Mesodermal cell (in vitro differentiated cells): ENCODE measurements at regions not wholly inside any gene's neighbourhood (a gene's known extent, or its start where the extent isn't known, plus 50 kb on each side); places are given as distances from the start of the nearest gene placed in this dataset.

ENCODE experiments used
- H3K27ac ChIP-seq: 2 replicates; pipeline ENCODE4 v1.7.0; 2013; ENCODE audit warnings: mild to moderate bottlenecking, low read depth, low read length, moderate library complexity; ENCODE audit not compliant: severe bottlenecking
- H3K36me3 ChIP-seq: 2 replicates; pipeline ENCODE4 v1.7.1; 2013; ENCODE audit warnings: mild to moderate bottlenecking, low read length, moderate library complexity; ENCODE audit not compliant: control insufficient read depth, insufficient read depth
- H3K4me1 ChIP-seq: one replicate; pipeline ENCODE4 v1.7.1; 2013; ENCODE audit warnings: mild to moderate bottlenecking, low read length; ENCODE audit not compliant: insufficient read depth, control insufficient read depth, poor library complexity, severe bottlenecking
- H3K4me3 ChIP-seq: 2 replicates; pipeline ENCODE4 v1.7.0; 2013; ENCODE audit warnings: low read length, control low read depth, mild to moderate bottlenecking; ENCODE audit not compliant: insufficient read depth, poor library complexity, severe bottlenecking; ENCODE audit errors: extremely low read depth
- H3K9me3 ChIP-seq: 2 replicates; pipeline ENCODE4 v1.7.1; 2013; ENCODE audit warnings: mild to moderate bottlenecking, low read length, moderate library complexity; ENCODE audit not compliant: control insufficient read depth
- WGBS, 2 experiments: methylation state at CpG; one replicate each; pipeline ENCODE4 v1.1.5; 2013; ENCODE audit warnings: missing lambda C conversion rate in 2 of 2; ENCODE audit not compliant: insufficient coverage in 2 of 2; 5-methylcytosine and 5-hydroxymethylcytosine counted together

DNA sequence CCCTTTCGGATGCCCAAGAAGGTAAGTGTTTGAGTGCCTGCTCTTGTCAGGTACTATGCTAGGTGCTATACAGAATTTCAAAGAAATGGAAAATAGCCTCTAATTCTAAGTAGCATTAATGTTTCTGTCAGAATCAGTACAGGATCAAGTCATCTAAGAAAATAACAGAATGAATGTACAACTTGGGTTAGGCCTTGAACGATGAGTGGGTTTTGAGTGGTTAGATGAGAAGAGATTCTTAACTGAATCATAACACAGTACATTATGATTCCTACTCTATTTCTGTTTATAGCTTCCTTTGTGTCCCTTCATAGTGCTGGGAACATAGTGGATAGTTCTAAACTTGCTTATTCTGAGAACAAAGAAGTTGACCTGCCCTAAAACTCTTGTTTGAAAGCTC, 253.9 kb downstream of the GLUD2 start:
- Histone ChIP-seq H3K9me3 (no peaks in the 10 kb centered on the region), H3K4me1 (no peaks in the 10 kb centered on the region), H3K27ac (no peak overlapping the region), H3K4me3 (no peak overlapping the region), H3K36me3 (no peaks in the 10 kb centered on the region)
- no CpG with 5 or more reads among the region's 2 CpGs for WGBS, 2 experiments

GRCh38 chrX:121301822-121302221, 254.4 kb downstream of the GLUD2 start:
- Histone ChIP-seq H3K27ac (no peak overlapping the region), H3K9me3 (no peaks in the 10 kb centered on the region), H3K36me3 (no peaks in the 10 kb centered on the region), H3K4me1 (no peaks in the 10 kb centered on the region), H3K4me3 (no peak overlapping the region)
- WGBS, 2 experiments, result no CpG with 5 or more reads among the region's 1 CpG

DNA sequence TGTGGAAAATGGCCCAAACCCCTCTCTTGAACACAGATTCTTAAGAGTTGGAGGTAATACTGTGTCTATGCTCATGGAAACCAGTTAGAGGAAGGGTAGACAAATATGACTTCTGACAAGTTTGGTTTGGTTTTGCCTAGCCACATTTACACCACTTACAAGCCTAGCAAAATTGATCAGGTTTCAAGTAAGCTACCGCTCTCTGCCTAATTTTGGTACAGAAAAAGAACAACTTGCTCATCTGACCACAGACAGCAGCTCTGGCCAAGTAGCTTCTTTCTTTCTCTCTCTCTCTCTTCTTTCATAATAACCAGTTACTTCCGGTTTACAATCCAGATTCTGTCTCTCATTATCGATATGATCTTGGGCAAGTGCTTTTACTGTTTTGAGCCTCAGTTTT, 260.0 kb downstream of the GLUD2 start:
- Histone ChIP-seq H3K4me1 (no peaks in the 10 kb centered on the region), H3K4me3 (no peak overlapping the region)
- 100% methylated on average over 1 of the region's 3 CpGs for WGBS, 2 experiments

DNA sequence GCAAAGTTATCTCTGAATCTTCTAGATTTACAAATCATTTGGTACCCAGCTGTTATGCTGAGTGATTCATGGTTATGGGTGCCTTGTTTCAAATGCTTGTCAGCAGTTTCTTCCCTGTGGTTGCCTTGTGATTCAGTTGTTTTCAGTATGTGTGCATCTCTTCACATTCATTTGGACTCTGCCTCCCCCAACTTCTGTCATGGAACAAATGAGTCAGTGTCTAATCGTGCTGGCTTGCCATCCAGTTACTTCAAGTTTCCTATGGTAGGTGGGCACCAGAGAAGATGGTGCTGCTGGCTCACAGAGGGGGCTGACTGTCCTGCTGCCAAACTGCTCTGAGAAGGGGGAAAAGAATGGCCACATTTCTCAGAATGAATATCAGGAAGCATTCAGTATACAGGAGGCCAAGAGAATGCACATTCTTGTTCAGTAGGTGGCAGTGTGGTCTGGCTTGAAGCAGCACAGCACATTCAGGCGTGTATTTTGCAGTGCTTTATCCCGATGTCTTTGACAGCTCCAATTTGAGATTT, 260.9 kb downstream of the GLUD2 start:
- no peak overlapping the region for H3K4me3 ChIP-seq
- 20 to 60% methylated on average over 1 of the region's 3 CpGs for whole genome bisulfite sequencing, 2 experiments
- H3K9me3 ChIP-seq, result no peaks in the 10 kb centered on the region
- H3K4me1 ChIP-seq, result no peaks in the 10 kb centered on the region
- no peaks in the 10 kb centered on the region for H3K36me3 ChIP-seq
- no peak overlapping the region for H3K27ac ChIP-seq

More for the DNA sequence above, 260.0 kb downstream of the GLUD2 start:
- Histone ChIP-seq H3K27ac (no peak overlapping the region), H3K9me3 (no peaks in the 10 kb centered on the region), H3K36me3 (no peaks in the 10 kb centered on the region)

GRCh38 chrX:121310820-121311219, 263.4 kb downstream of the GLUD2 start:
- Histone ChIP-seq H3K36me3 (no peaks in the 10 kb centered on the region), H3K9me3 (no peaks in the 10 kb centered on the region), H3K4me1 (no peaks in the 10 kb centered on the region), H3K4me3 (no peak overlapping the region), H3K27ac (no peak overlapping the region)
- no CpG with 5 or more reads among the region's 2 CpGs for WGBS, 2 experiments

DNA sequence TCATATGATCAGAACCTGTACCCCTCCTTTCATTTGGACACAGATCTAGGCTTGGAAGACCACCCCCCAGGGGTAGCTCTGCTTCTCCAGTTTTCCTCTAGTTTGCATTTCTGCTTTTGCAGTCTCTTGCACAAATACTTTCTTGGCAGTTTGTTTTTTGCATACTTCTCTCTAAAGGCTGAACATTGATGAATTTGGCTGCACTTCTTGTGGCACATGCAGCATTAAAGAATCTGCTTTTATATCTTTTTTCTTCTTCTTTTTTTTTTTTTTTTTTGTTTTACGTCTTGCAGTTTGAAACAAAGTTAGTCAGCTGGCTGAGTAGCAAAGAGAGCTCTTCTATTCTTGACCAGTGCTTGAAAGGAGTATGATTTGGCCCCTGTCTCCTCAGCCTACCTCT, 273.0 kb downstream of the GLUD2 start:
- no peaks in the 10 kb centered on the region for H3K4me1 ChIP-seq
- H3K36me3 ChIP-seq, result no peaks in the 10 kb centered on the region
- H3K9me3 ChIP-seq, result no peaks in the 10 kb centered on the region
- H3K27ac ChIP-seq, result no peak overlapping the region
- no peak overlapping the region for H3K4me3 ChIP-seq
- no CpG with 5 or more reads among the region's 1 CpG for WGBS, 2 experiments

- WGBS, 2 experiments, result no CpG with 5 or more reads among the region's 1 CpG
- Histone ChIP-seq H3K27ac (no peak overlapping the region), H3K9me3 (no peaks in the 10 kb centered on the region), H3K4me3 (no peak overlapping the region), H3K4me1 (no peaks in the 10 kb centered on the region), H3K36me3 (no peaks in the 10 kb centered on the region)
Measured at GRCh38 chrX:121322159-121322558, 274.7 kb downstream of the GLUD2 start.

GRCh38 chrX:121323337-121323736, 275.9 kb downstream of the GLUD2 start:
- H3K4me3 ChIP-seq, result no peak overlapping the region
- no peaks in the 10 kb centered on the region for H3K9me3 ChIP-seq
- H3K36me3 ChIP-seq, result no peaks in the 10 kb centered on the region
- H3K4me1 ChIP-seq, result no peaks in the 10 kb centered on the region
- WGBS, 2 experiments, result no CpG with 5 or more reads among the region's 1 CpG
- H3K27ac ChIP-seq, result no peak overlapping the region

GRCh38 chrX:121333942-121334341, 286.5 kb downstream of the GLUD2 start:
- Histone ChIP-seq H3K4me3 (no peak overlapping the region), H3K4me1 (no peaks in the 10 kb centered on the region), H3K9me3 (no peaks in the 10 kb centered on the region), H3K27ac (no peak overlapping the region), H3K36me3 (no peaks in the 10 kb centered on the region)
- no CpG with 5 or more reads among the region's 3 CpGs for WGBS, 2 experiments

DNA sequence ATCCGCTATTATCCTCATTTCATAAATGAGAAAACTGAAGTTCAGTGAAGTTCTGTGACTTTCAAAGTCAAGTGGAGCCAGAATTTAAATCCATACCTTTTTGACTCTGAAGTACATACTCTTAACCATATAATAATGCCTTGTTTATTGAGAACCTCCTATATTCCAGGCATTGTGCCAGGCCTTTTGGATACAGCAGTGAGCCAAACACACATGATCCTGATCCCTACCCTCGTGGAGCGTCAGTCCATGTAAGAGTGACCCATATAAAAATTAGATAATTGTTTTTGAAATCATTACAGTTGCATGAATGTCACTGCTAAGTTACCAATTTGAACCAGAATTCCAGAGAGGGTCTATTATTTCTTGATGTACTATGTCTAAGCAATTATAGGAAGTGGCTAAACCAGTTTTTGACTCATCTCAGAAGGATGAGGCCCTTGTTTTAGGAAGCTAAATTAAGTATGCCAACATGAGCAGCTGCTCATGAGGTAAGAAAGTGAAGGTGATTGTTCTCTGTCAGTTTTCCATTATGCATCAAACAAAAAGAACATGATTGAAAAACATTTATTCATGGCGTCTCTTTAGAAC, 289.5 kb downstream of the GLUD2 start:
- H3K27ac ChIP-seq, result no peak overlapping the region
- no peaks in the 10 kb centered on the region for H3K36me3 ChIP-seq
- H3K9me3 ChIP-seq, result no peaks in the 10 kb centered on the region
- H3K4me3 ChIP-seq, result no peak overlapping the region
- no CpG with 5 or more reads among the region's 4 CpGs for WGBS, 2 experiments
- H3K4me1 ChIP-seq, result no peaks in the 10 kb centered on the region

DNA sequence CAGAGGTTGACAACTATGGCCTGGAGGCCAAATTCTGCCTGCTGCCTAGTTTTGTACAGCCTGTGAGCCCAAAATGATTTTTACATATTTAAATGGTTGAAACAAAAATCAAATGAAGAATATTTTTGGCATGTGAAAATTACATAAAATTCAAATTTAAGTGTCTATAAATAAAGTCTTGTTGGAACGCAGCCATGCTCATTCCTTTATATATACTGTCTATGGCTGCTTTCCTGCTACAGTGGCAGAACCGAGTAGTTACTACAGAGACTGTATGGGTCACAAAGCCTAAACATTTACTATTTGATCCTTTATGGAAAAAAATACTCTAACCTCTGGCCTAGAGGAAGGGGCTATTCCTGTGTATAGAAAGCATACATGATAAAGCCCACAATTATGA, 290.4 kb downstream of the GLUD2 start:
- no CpG with 5 or more reads among the region's 2 CpGs for WGBS, 2 experiments
- Histone ChIP-seq H3K4me3 (no peak overlapping the region), H3K4me1 (no peaks in the 10 kb centered on the region), H3K27ac (no peak overlapping the region), H3K9me3 (no peaks in the 10 kb centered on the region), H3K36me3 (no peaks in the 10 kb centered on the region)
